WERI-Rb-1 (cell line): ENCODE measurements at regions not wholly inside any gene's neighbourhood (a gene's known extent, or its start where the extent isn't known, plus 50 kb on each side); places are given as distances from the start of the nearest gene placed in this dataset.

Source experiments
- DNase-seq: peaks from one replicate; pipeline ENCODE4 v3.0.0-alpha.2; 2020
- H3K27ac ChIP-seq: fragments of 250-450 bp; sonication (Bioruptor Pico); 2 replicates; pipeline ENCODE4 v1.5.1; 2020; ENCODE audit warnings: mild to moderate bottlenecking, moderate library complexity
- H3K27me3 ChIP-seq: fragments of 250-450 bp; sonication (Bioruptor Pico); 2 replicates; pipeline ENCODE4 v1.5.1; 2021; ENCODE audit warnings: mild to moderate bottlenecking, low read depth, moderate library complexity; ENCODE audit not compliant: insufficient read depth, severe bottlenecking
- H3K36me3 ChIP-seq: fragments of 250-450 bp; sonication (Bioruptor Pico); 2 replicates; pipeline ENCODE4 v1.5.1; 2020; ENCODE audit warnings: mild to moderate bottlenecking, moderate library complexity
- H3K4me3 ChIP-seq: 2 replicates; pipeline ENCODE4 v1.5.1; 2011; ENCODE audit warnings: low read depth, mild to moderate bottlenecking, control low read depth, low read length
- H3K9me3 ChIP-seq: fragments of 250-450 bp; sonication (Bioruptor Pico); 2 replicates; pipeline ENCODE4 v1.5.1; 2021; ENCODE audit warnings: mild to moderate bottlenecking, moderate library complexity; ENCODE audit not compliant: severe bottlenecking
- CTCF ChIP-seq: IDR thresholded peaks from 2 replicates; pipeline ENCODE4 v1.5.1; 2011; ENCODE audit warnings: low read depth, mild to moderate bottlenecking, control low read depth, inconsistent platforms, low read length

GRCh38 chr11:104661901-104662300 is 236.4 kb downstream of the CASP12 start:
- H3K27ac ChIP-seq: no peak overlapping the region
- no peaks in the 10 kb centered on the region for H3K36me3 ChIP-seq
- H3K9me3 ChIP-seq: no peaks in the 10 kb centered on the region
- DNase-seq: no peak
- H3K27me3 ChIP-seq: no peaks in the 10 kb centered on the region
- TF ChIP-seq CTCF: no peak
- H3K4me3 ChIP-seq: no peak overlapping the region

- Histone ChIP-seq H3K4me3 (no peak overlapping the region), H3K27ac (no peak overlapping the region), H3K9me3 (no peaks in the 10 kb centered on the region), H3K27me3 (no peaks in the 10 kb centered on the region), H3K36me3 (no peaks in the 10 kb centered on the region)
- no peak for DNase-seq
- TF ChIP-seq CTCF: no peak
Measured at GRCh38 chr11:104661471-104661870, 236.8 kb downstream of the CASP12 start.

- no peak overlapping the region for H3K4me3 ChIP-seq
- H3K27ac ChIP-seq: no peak overlapping the region
- TF ChIP-seq CTCF: no peak
- no peaks in the 10 kb centered on the region for H3K36me3 ChIP-seq
- DNase-seq: no peak
- no peaks in the 10 kb centered on the region for H3K27me3 ChIP-seq
- H3K9me3 ChIP-seq: no peaks in the 10 kb centered on the region
Measured at GRCh38 chr11:104658177-104658576, 240.1 kb downstream of the CASP12 start.

DNA sequence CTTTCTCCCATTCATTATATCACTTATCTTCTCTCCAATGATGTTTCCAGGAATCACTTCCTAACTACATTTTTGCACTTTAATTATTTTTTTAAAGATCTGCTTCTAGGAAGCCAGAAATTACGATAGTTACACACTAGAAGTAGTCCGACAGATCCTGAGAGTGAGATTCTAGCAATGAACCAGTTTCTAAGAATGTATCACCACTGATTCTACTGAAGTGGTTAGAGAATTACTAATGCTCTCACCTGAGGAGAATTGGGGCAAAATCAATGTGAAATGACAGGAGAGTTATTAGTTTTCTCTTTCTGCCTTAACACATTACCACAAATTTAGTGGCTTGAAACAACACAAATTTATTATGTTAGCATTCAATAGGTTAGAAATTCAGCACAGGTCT is 241.2 kb downstream of the CASP12 start:
- Histone ChIP-seq H3K9me3 (no peaks in the 10 kb centered on the region), H3K27ac (no peak overlapping the region), H3K36me3 (no peaks in the 10 kb centered on the region), H3K4me3 (no peak overlapping the region), H3K27me3 (no peaks in the 10 kb centered on the region)
- DNase-seq: no peak
- TF ChIP-seq CTCF: no peak

- Histone ChIP-seq H3K36me3 (no peaks in the 10 kb centered on the region), H3K4me3 (no peak overlapping the region), H3K27ac (no peak overlapping the region), H3K27me3 (no peaks in the 10 kb centered on the region), H3K9me3 (no peaks in the 10 kb centered on the region)
- TF ChIP-seq CTCF: no peak
- no peak for DNase-seq
Measured at GRCh38 chr11:104655066-104655465, 243.2 kb downstream of the CASP12 start.

DNA sequence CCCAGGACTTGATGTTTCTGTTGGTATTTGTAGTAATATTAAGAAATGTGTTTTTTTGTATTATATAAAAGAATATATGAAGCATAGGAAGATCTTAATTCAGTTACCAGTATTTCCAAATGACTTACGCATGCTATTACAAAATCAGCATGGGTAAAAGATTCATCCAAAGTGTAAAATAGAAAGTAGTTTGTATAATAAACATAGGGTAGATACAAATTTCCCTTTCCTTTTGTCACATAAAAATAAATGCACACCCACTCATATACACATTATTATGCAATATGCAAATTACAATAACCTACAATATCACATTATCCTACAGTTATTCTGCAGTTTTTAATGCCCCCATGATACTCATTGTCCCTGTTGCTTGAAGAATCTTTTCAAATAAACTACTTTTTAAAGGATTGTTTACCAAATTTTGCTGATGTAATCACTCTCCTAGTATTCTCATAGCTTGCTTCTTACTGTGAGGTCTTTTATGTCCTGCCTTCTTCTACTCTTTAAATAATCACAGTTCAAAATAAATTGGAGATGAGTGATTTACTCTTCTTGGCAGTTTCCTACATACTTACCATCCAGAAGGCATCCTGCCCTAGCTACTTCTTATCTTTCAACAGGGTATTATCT is 244.0 kb downstream of the CASP12 start:
- TF ChIP-seq CTCF: no peak
- H3K36me3 ChIP-seq: no peaks in the 10 kb centered on the region
- no peak overlapping the region for H3K4me3 ChIP-seq
- H3K9me3 ChIP-seq: no peaks in the 10 kb centered on the region
- no peak overlapping the region for H3K27ac ChIP-seq
- DNase-seq: no peak
- H3K27me3 ChIP-seq: no peaks in the 10 kb centered on the region
